HG03354 (cell line): ENCODE measurements at regions not wholly inside any gene's neighbourhood (a gene's known extent, or its start where the extent isn't known, plus 50 kb on each side); places are given as distances from the start of the nearest gene placed in this dataset.
"Not testable (repeated sequence)": the region's sequence is repeated elsewhere in the genome, so short reads cannot be mapped to it uniquely, and the experiment has no call there.

ENCODE experiments used
- ATAC-seq: cut with Tn5 transposase; IDR thresholded peaks from one replicate; pipeline ENCODE4 v1.9.1; 2021; ENCODE audit warnings: mild to moderate bottlenecking; ENCODE audit not compliant: unreplicated experiment, poor library complexity, severe bottlenecking

- ATAC-seq = no peak
These were observed 101.8 kb upstream of the WAC start for GRCh38 chr10:28431139-28431538.

GRCh38 chr10:28432210-28432676 lies 100.7 kb upstream of the WAC start:
- ATAC-seq = peak; percentile 76

DNA sequence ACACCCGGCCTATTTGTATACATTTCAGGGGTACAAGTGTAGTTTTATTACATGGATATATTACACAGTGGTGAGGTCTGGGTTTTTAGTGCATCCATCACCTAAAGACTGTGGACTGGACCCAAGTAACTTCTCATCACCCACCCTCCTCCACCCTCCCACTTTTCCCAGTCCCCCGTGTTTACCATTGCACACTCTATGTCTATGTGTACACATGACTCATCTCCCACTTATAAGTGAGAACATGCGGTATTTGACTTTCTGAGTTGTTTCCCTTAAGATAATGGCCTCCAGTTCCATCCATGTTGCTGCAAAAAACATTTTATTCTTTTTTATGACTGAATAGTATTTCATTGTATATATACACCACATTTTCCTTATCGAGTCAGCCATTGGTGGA lies 98.9 kb upstream of the WAC start:
- no peak for ATAC-seq

GRCh38 chr10:28442403-28442802 lies 90.5 kb upstream of the WAC start:
- no peak for ATAC-seq

- no peak for ATAC-seq
These were observed 88.9 kb upstream of the WAC start for GRCh38 chr10:28444031-28444430.

- ATAC-seq = no peak
These were observed 87.4 kb upstream of the WAC start for GRCh38 chr10:28445516-28445915.

DNA sequence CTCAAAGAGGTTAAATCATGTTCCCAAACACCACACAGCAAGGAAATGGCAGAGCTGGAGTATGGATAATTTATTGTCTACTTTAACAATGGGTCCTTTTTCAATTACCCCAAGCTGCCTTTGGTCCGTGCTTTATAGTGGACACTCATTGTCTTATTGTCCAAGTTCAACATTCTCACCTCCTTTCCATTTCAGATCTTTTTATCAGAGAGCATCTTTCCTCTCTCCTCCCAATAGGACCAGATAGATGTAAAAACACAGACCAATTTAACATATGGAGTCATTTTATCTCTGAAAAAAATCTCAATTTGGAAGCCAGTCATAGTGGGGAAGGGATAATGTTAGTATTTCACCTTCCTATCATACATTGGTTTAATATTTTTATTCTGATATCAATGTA lies 83.5 kb upstream of the WAC start:
- no peak for ATAC-seq

DNA sequence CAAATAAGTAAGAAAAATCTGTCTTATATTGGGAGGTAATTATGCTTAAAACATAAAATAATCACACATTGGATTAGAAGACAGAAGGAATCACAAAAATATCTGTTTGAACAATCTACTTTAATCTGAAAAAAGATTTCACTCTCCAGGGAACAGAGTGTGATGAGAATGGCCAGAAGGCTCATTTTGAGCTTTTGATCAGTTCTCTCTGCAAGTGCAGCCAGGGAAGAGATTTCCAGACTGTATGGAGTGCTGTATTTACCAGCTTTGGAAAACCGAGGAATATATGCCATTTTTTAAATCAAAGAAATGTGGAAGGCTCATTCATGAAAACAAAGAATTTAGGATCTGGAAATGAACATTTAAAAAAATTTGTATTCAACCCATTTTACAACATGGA lies 83.0 kb upstream of the WAC start:
- no peak for ATAC-seq

DNA sequence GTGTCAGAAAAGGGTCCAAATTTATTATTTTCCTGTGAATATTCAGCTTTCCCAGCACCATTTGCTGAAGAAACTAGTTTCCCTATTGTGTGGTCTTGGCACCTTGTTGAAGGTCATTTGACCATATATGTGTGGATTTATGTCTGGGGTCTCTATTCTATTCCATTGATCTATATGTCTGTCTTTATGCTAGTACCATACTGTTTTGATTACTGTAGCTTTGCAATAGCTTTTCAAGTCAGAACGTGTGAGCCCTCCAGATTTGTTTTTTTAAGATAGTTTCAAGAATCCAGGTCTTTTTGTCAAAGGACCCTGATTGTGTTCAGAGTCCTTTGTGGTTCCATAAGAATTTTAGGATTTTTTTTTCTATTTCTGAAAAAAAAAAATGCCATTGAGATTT lies 79.0 kb upstream of the WAC start:
- no peak for ATAC-seq

- ATAC-seq = no peak
These were observed 75.8 kb upstream of the WAC start for GRCh38 chr10:28457110-28457509.

GRCh38 chr10:28457873-28458272 lies 75.0 kb upstream of the WAC start:
- ATAC-seq = not testable (repeated sequence)

DNA sequence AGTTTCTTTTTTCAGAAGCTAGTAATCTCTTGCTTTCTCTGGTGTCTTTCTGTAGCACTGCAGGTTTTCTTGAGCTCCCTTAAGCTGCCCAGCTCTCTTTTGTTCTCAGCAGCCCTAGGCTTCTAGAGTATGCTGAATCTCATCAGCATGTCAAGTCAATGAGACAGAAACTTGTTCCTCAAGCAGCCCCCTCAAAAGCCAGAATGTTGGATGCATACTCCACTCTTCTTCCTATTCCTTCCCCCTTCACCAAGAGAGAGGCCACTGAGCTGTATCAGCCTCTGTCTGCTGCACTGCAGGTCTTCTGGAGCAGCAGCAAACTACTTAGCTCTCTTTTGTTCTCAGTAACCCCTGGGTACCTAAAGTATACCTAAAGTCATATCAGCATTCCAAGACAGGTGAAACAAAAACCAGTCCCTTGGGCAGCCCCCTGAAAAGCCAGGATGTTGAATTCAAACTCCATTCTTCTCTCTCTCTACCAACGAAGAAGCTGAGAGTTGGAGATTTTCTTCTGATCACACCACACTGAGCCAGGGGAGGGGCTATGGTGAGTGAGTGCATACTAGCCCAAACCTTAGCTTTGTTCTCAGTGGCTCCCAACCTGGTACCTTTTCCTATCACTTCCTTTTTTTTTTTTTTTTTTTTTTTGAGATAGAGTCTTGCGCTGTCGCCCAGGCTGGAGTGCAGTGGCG lies 73.3 kb upstream of the WAC start:
- no peak for ATAC-seq

DNA sequence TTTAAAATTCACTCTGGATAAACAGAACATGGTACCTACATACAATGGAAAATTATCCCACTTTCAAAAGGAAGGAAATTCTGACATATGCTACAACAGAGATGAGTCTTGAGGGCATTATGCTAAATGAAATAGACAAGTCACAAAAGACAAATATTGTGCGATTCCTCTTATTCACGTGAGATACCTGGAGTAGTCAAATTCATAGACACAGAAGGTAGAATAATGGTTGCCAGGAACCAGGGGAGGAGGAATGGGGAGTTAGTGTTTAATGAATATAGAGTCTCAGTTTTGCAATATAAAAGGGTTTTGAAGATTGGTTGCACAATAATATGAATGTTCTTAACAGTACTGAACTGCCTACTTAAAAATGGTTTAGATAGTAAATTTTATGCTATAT lies 69.8 kb upstream of the WAC start:
- ATAC-seq = no peak

- no peak for ATAC-seq
These were observed 69.1 kb upstream of the WAC start for GRCh38 chr10:28463676-28464395.

DNA sequence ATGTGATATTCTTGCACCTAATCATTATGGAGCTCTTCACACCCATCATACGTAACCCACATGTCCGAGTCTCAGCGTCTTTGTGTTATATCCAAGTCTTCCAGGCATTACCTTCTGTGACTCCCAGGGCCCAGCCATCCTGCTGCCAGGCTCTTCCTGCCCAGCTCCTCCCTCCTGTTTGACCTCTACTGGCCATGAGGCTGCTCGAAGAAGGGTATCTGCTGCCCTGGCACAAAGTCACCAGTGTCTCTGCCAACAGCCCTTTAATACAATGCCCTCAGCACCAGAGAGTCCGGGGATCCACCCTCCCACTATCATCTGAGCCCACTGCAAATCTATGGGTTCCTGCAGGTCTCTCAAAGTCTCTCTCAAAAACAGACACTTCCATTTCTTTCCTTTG lies 65.3 kb upstream of the WAC start:
- no peak for ATAC-seq

DNA sequence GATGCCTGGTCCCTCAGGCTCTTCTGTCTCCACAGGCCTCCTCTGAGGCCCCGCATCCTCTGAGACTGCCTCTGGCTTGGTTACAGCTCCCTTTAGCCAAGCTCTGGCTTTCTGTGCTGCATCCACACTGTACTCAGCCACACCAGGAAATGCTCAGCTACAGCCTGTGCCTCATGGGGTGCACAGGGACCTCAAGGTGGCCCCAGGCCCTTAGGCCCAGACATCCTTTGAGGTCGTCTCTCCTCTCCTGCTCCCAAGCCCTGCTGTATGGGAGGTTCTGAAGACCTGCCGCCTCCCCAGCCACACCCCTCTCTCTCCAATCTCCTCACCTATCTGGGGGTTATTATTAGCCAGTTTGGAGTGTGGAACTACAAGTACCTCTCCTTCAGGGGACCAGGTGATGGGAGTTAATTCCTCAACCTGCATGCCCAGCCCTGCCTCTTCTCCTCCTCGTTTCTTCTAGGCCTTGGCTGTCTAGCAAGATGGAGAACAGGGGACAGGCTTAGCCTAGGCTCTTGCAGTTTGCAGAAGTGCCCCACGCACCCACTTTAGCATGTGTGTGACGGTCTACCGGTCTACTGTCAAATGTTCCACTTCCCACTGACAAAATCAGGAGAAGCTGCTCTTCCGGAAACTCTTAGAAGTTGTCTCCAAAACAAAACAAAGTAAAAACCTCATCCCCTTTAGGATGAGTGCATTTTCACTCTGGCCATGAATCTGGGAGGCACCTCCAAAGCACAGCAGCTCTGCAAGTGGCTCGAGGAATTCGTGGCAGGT lies 64.0 kb upstream of the WAC start:
- ATAC-seq = no peak

DNA sequence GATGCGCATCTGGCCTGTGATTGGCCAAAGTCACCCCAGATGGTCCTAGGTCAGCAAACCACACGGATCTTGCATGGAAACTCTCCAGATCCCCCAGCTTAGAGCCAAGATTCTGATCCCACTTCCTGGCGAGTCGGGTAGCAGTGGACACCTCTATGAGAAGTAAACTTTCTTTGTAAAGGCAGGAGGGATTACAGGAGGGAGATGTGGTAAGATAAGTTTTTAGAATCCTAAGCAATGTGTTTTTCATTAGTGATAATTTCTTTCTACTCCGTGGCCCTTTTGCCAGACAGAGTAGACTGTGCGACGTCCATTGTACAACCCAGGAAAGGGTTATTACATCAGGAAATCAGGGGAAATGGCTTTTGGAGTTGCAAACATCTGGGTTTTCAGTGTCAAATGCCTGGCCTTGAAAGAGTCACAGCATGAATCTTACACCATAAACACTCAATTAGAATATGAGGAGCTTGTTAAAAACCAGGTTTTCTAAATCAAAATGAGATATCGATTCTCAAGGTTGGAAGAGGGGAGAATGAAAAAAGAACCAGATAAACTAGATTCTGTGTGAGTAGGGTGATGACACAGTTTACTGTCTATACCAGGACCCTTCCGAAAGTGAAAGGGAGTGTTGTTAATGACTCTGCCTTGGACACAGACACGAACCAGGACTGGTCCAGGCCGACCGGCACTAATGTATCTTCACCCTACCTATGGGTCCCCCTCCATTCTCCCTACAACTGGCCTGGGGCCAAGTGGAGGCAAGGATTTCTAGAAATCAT lies 61.9 kb upstream of the WAC start:
- no peak for ATAC-seq

- ATAC-seq = no peak
These were observed 61.3 kb upstream of the WAC start for GRCh38 chr10:28471652-28472050.

GRCh38 chr10:28478646-28479045 lies 54.3 kb upstream of the WAC start:
- ATAC-seq = no peak

GRCh38 chr10:28479425-28479865 lies 53.5 kb upstream of the WAC start:
- ATAC-seq = no peak
